ENCODE measurements at regions not wholly inside any gene's neighbourhood (a gene's known extent, or its start where the extent isn't known, plus 50 kb on each side); places are given as distances from the start of the nearest gene placed in this dataset.
"Not testable (repeated sequence)": the region's sequence is repeated elsewhere in the genome, so short reads cannot be mapped to it uniquely, and the experiment has no call there.

GRCh38 chr2:39998617-39999016 is 219.6 kb upstream of the THUMPD2 start:
- in situ Hi-C loops (cut with MboI; ENCODE audit: low sequenced_read_pairs), result no loop called here

GRCh38 chr2:39996653-39997080 is 217.6 kb upstream of the THUMPD2 start:
- in situ Hi-C loops (cut with MboI; ENCODE audit: low sequenced_read_pairs), result no loop called here

- in situ Hi-C loops (cut with MboI; ENCODE audit: low sequenced_read_pairs), result no loop called here
These were observed 216.1 kb upstream of the THUMPD2 start for GRCh38 chr2:39995005-39995737.

GRCh38 chr2:39994151-39994550 is 215.1 kb upstream of the THUMPD2 start:
- in situ Hi-C loops (cut with MboI; ENCODE audit: low sequenced_read_pairs), result no loop called here

- in situ Hi-C loops (cut with MboI; ENCODE audit: low sequenced_read_pairs), result no loop called here
These were observed 212.2 kb upstream of the THUMPD2 start for GRCh38 chr2:39991298-39991697.

GRCh38 chr2:39990335-39990900 is 211.4 kb upstream of the THUMPD2 start:
- in situ Hi-C loops (cut with MboI; ENCODE audit: low sequenced_read_pairs), result no loop called here

GRCh38 chr2:39989888-39990287 is 210.8 kb upstream of the THUMPD2 start:
- in situ Hi-C loops (cut with MboI; ENCODE audit: low sequenced_read_pairs), result no loop called here

GRCh38 chr2:39981883-39982311 is 202.8 kb upstream of the THUMPD2 start:
- in situ Hi-C loops (cut with MboI; ENCODE audit: low sequenced_read_pairs), result no loop called here

- in situ Hi-C loops (cut with MboI; ENCODE audit: low sequenced_read_pairs), result no loop called here
These were observed 196.5 kb upstream of the THUMPD2 start for GRCh38 chr2:39975476-39976020.

GRCh38 chr2:39968037-39968436 is 189.0 kb upstream of the THUMPD2 start:
- in situ Hi-C loops (cut with MboI; ENCODE audit: low sequenced_read_pairs), result no loop called here

GRCh38 chr2:39960681-39961080 is 181.6 kb upstream of the THUMPD2 start:
- in situ Hi-C loops (cut with MboI; ENCODE audit: low sequenced_read_pairs), result not testable (repeated sequence)

GRCh38 chr2:39954346-39954745 is 175.3 kb upstream of the THUMPD2 start:
- in situ Hi-C loops (cut with MboI; ENCODE audit: low sequenced_read_pairs), result no loop called here

GRCh38 chr2:39949131-39949530 is 170.1 kb upstream of the THUMPD2 start:
- in situ Hi-C loops (cut with MboI; ENCODE audit: low sequenced_read_pairs), result no loop called here

GRCh38 chr2:39948016-39948719 is 169.1 kb upstream of the THUMPD2 start:
- in situ Hi-C loops (cut with MboI; ENCODE audit: low sequenced_read_pairs), result no loop called here

GRCh38 chr2:39947294-39948015 is 168.4 kb upstream of the THUMPD2 start:
- in situ Hi-C loops (cut with MboI; ENCODE audit: low sequenced_read_pairs), result no loop called here

- in situ Hi-C loops (cut with MboI; ENCODE audit: low sequenced_read_pairs), result no loop called here
These were observed 163.9 kb upstream of the THUMPD2 start for GRCh38 chr2:39942950-39943349.

- in situ Hi-C loops (cut with MboI; ENCODE audit: low sequenced_read_pairs), result no loop called here
These were observed 159.2 kb upstream of the THUMPD2 start for GRCh38 chr2:39938035-39938835.

- in situ Hi-C loops (cut with MboI; ENCODE audit: low sequenced_read_pairs), result no loop called here
These were observed 158.6 kb upstream of the THUMPD2 start for GRCh38 chr2:39937621-39938020.

GRCh38 chr2:39934851-39935250 is 155.8 kb upstream of the THUMPD2 start:
- in situ Hi-C loops (cut with MboI; ENCODE audit: low sequenced_read_pairs), result no loop called here

- in situ Hi-C loops (cut with MboI; ENCODE audit: low sequenced_read_pairs), result no loop called here
These were observed 154.1 kb upstream of the THUMPD2 start for GRCh38 chr2:39933196-39933595.
